K562 (cell line): ENCODE measurements at regions not wholly inside any gene's neighbourhood (a gene's known extent, or its start where the extent isn't known, plus 50 kb on each side); places are given as distances from the start of the nearest gene placed in this dataset.

Experiments used
- ATAC-seq: fragments of 200-7000 bp; cut with Tn5 transposase; 3 replicates; pipeline ENCODE4 v1.9.1; 2020; ENCODE audit warnings: moderate library complexity
- BruUV-seq: library from RNA; stranded (reverse); fragments of 400-500 nt; replicated peaks from 2 replicates; lab custom pipeline; 2021; lab: Mats Ljungman, UMichigan
- CTCF ChIA-PET: fragments of 300-600 bp; formaldehyde crosslinking; extraction: SDS; loops from one replicate; lab custom pipeline; 2021; ENCODE audit warnings: low intra/inter-chr PET ratio; lab: Yijun Ruan, JAX
- POLR2A ChIA-PET: fragments of 300-600, 350-650 bp; sonication (Branson Sonifier 250); formaldehyde crosslinking; extraction: SDS; loops from one replicate; lab custom pipeline; 2021; ENCODE audit warnings: antibody characterized with exemption, inconsistent platforms; lab: Yijun Ruan, JAX
- DNase-seq, 4 experiments: peaks; one replicate each; pipeline versions ENCODE4 v3.0.0 to v3.0.0-alpha.2; 2011 to 2018; ENCODE audit warnings: low spot score in 3 of 4, mixed read lengths in 3 of 4; ENCODE audit errors: extremely low read depth in 1 of 4
- FAIRE-seq: peaks from 2 replicates; lab custom pipeline; 2011; peaks lifted over from hg19 to GRCh38; lab: Jason Lieb, UNC
- H2AFZ ChIP-seq: 2 replicates; pipeline ENCODE4 v1.6.0; 2011; ENCODE audit warnings: low read depth, low read length, control low read depth, inconsistent platforms
- H3K27ac ChIP-seq: fragments of 200-600 bp; 3 replicates; pipeline ENCODE4 v1.8.0; 2011; ENCODE audit warnings: low read depth, mild to moderate bottlenecking, control low read depth, inconsistent platforms, low read length, moderate library complexity, mixed read lengths; ENCODE audit errors: extremely low read depth
- H3K27me3 ChIP-seq, 2 experiments: fragments of 300-600 bp in 1 of 2; 2 replicates in 1 of 2; 3 replicates in 1 of 2; pipeline versions ENCODE4 v1.6.0 to v1.8.0; 2011; ENCODE audit warnings: inconsistent platforms in 2 of 2, low read length in 2 of 2, mild to moderate bottlenecking in 1 of 2, mixed read lengths in 1 of 2, moderate library complexity in 1 of 2; ENCODE audit not compliant: control insufficient read depth in 2 of 2, insufficient read depth in 2 of 2
- H3K36me3 ChIP-seq: fragments of 300-600 bp; 3 replicates; pipeline ENCODE4 v1.8.0; 2011; ENCODE audit warnings: mild to moderate bottlenecking, low read length, inconsistent platforms; ENCODE audit not compliant: control insufficient read depth, insufficient read depth
- H3K4me1 ChIP-seq, 2 experiments: fragments of 200-600 bp in 1 of 2; replicated peaks in 1 of 2; 2 replicates in 1 of 2; 3 replicates in 1 of 2; pipeline versions ENCODE4 v1.5.1 to v1.8.0; 2011; ENCODE audit warnings: inconsistent platforms in 2 of 2, low read length in 2 of 2, mild to moderate bottlenecking in 1 of 2, mixed read lengths in 1 of 2, moderate library complexity in 1 of 2; ENCODE audit not compliant: control insufficient read depth in 2 of 2, insufficient read depth in 2 of 2
- H3K4me2 ChIP-seq: 2 replicates; pipeline ENCODE4 v1.6.1; 2011; ENCODE audit warnings: low read length, control low read depth, inconsistent platforms, mixed read lengths; ENCODE audit not compliant: insufficient read depth
- H3K4me3 ChIP-seq: fragments of 200-600 bp; sonication (generic), shearing (Covaris generic); 2 replicates; pipeline ENCODE4 v1.5.1; 2016; ENCODE audit warnings: control low read depth, inconsistent platforms
- H3K79me2 ChIP-seq: fragments of 200-600 bp; 3 replicates; pipeline ENCODE4 v1.8.0; 2011; ENCODE audit warnings: low read length, inconsistent platforms; ENCODE audit not compliant: control insufficient read depth, insufficient read depth
- H3K9ac ChIP-seq, 2 experiments: 2 replicates each; pipeline versions ENCODE4 v1.6.0 to v1.6.1; 2011; ENCODE audit warnings: low read depth in 2 of 2, low read length in 2 of 2, control low read depth in 1 of 2, inconsistent platforms in 1 of 2, mild to moderate bottlenecking in 1 of 2, mixed read lengths in 1 of 2; ENCODE audit not compliant: insufficient read depth in 1 of 2
- H3K9me1 ChIP-seq: one replicate; pipeline ENCODE4 v1.6.0; 2011; ENCODE audit warnings: inconsistent platforms, mild to moderate bottlenecking, low read length, moderate library complexity; ENCODE audit not compliant: control insufficient read depth, insufficient read depth
- H3K9me3 ChIP-seq: replicated peaks from 2 replicates; pipeline ENCODE4 v1.5.1; 2011; ENCODE audit warnings: low read depth, low read length, inconsistent platforms; ENCODE audit not compliant: control insufficient read depth, insufficient read depth
- H4K20me1 ChIP-seq: replicated peaks from 2 replicates; pipeline ENCODE4 v1.6.1; 2011; ENCODE audit warnings: low read length, inconsistent platforms, mixed read lengths; ENCODE audit not compliant: control insufficient read depth, insufficient read depth
- CCNT2 ChIP-seq: IDR thresholded peaks from 2 replicates; pipeline ENCODE4 v1.6.1; 2011; ENCODE audit warnings: borderline replicate concordance, low read depth, mild to moderate bottlenecking, moderate library complexity, mixed read lengths, low read length; ENCODE audit not compliant: insufficient read length; ENCODE audit errors: extremely low read depth
- COPS2 ChIP-seq: fragments of 450-650 bp; conservative IDR thresholded peaks from 2 replicates; pipeline ENCODE4 v1.6.1; 2016; ENCODE audit warnings: mild to moderate bottlenecking, moderate library complexity
- DDX20 ChIP-seq: fragments of 450-650 bp; IDR thresholded peaks from 2 replicates; pipeline ENCODE4 v1.6.1; 2016; ENCODE audit warnings: missing genetic modification characterization, low read depth, mild to moderate bottlenecking, missing compliant biosample characterization, moderate library complexity
- ETV5 ChIP-seq: sonication (generic); formaldehyde crosslinking; IDR thresholded peaks from 2 replicates; pipeline ENCODE4 v1.4.0; 2020; ENCODE audit warnings: low read depth, mild to moderate bottlenecking, missing genetic modification reagents
- HMGN3 ChIP-seq: IDR thresholded peaks from 2 replicates; pipeline ENCODE4 v1.6.1; 2011; ENCODE audit warnings: borderline replicate concordance, low read depth, mild to moderate bottlenecking, mixed read lengths, low read length; ENCODE audit not compliant: insufficient read length; ENCODE audit errors: extremely low read depth
- TEAD2 ChIP-seq: fragments of 450-650 bp; IDR thresholded peaks from 2 replicates; pipeline ENCODE4 v1.6.1; 2016; ENCODE audit warnings: missing genetic modification characterization, control low read depth, missing compliant biosample characterization
- ZBTB40 ChIP-seq, 2 experiments: fragments of 450-650 bp in 1 of 2; sonication (generic) in 1 of 2; formaldehyde crosslinking in 1 of 2; IDR thresholded peaks; 2 replicates each; pipeline versions ENCODE4 v1.7.1 to v1.9.0; 2016 to 2022; ENCODE audit warnings: inconsistent platforms in 1 of 2, mild to moderate bottlenecking in 1 of 2, missing genetic modification reagents in 1 of 2
- ZBTB7A ChIP-seq: IDR thresholded peaks from 2 replicates; pipeline ENCODE4 v1.6.1; 2011; ENCODE audit warnings: low read depth, mild to moderate bottlenecking, low read length, moderate library complexity, borderline replicate concordance; ENCODE audit not compliant: control insufficient read depth
- ZNF830 ChIP-seq: fragments of 250-450 bp; sonication (Bioruptor Pico); IDR thresholded peaks from 2 replicates; pipeline ENCODE4 v1.5.0; 2021; ENCODE audit warnings: mild to moderate bottlenecking
- WGBS: fragments of 100-300 bp; shearing (Covaris generic); methylation state at CpG from one replicate; pipeline ENCODE4 v1.1.6; 2016; ENCODE audit warnings: low coverage, mixed read lengths; ENCODE audit not compliant: insufficient coverage; ENCODE audit errors: missing lambda C conversion rate; 5-methylcytosine and 5-hydroxymethylcytosine counted together
- in situ Hi-C: fragments of 300-500 bp; cut with MboI; formaldehyde crosslinking; loops from 4 replicates; pipeline ENCODE4 v1.15.0; 2018; ENCODE audit warnings: inconsistent platforms, mixed read lengths
- intact Hi-C: fragments of 100-400 bp; cut with micrococcal nuclease; formaldehyde crosslinking; loops from 2 replicates; pipeline ENCODE4 v1.14.2; 2022
- TF ChIP-seq, protein P1 (sequence below), 2 experiments: fragments of 200-800 bp in 1 of 2; sonication (Bioruptor generic) in 1 of 2; sonication (generic) in 1 of 2; formaldehyde crosslinking in 1 of 2; IDR thresholded peaks in 1 of 2; conservative IDR thresholded peaks in 1 of 2; 2 replicates each; pipeline versions ENCODE4 v1.5.0 to v1.6.1; 2016 to 2020; ENCODE audit warnings: missing compliant biosample characterization in 1 of 2, missing genetic modification characterization in 1 of 2, missing genetic modification reagents in 1 of 2

DNA sequence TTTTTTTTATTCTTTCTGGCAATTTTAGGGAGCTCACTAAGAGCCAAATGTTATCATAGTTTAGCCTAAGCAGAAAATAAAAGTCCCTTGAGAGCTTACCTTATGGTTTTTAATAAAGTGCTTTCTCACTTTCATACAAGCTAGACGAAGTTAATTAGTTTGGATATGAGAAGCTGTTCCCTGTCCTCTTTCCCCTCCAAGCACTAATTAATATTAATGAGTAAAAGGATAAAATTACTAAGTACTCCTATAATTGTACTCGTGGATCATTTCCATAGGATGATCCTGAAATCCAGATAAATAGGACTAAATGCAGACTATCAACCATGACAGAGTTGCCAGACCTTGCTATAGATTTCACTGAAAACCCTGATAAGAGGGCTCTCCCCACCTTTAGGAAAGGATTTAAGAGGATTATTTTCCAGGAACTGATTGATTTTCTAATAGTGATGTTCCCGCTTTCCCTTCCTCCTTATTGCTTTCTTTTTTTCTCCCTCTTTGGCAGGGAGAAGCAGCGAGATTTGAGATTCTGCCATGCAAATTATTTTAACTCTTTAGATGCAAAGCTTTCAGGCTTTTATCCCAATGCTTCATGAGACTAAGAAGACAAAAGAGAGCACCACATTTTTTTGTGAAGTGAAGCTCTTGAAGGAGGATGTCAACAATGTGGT lies 58.3 kb upstream of the HECW1 start:
- ATAC-seq (no peak), FAIRE-seq (no peak), DNase-seq (no peak)
- in situ Hi-C loops (no loop called here), intact Hi-C loops (no loop called here)
- no peaks in the 10 kb centered on the region; the same call in 1 of the 2 replicates for H3K9me3 ChIP-seq
- H3K4me1 ChIP-seq: peaks cover 7 to 10% of the 10 kb centered on the region in 2 experiments; a peak in 4 of 5 replicates
- H2AFZ ChIP-seq: no peak overlapping the region
- no peaks in the 10 kb centered on the region for H3K36me3 ChIP-seq
- H3K79me2 ChIP-seq: peaks cover 10% of the 10 kb centered on the region; the same call in 2 of the 3 replicates
- no TSS peak for BruUV-seq
- no peaks in the 10 kb centered on the region for H4K20me1 ChIP-seq
- no peaks in the 10 kb centered on the region for H3K9me1 ChIP-seq
- H3K27me3 ChIP-seq: no peaks in the 10 kb centered on the region
- POLR2A ChIA-PET: interaction anchor here (0.8 to 1.6 kb wide), 5 partner anchors 9 to 27 kb away, joined by 3 to 5 read pairs (median 4); no protein-coding TSS in a partner anchor
- no peak overlapping the region for H3K4me3 ChIP-seq
- CTCF ChIA-PET: no interaction called here
- WGBS: 33% methylated on average over 4 of the region's 4 CpGs
- no peak overlapping the region for H3K4me2 ChIP-seq
- H3K9ac ChIP-seq: no peak overlapping the region
- no peak overlapping the region for H3K27ac ChIP-seq
- TF ChIP-seq TEAD2 (tag): no peak
- no peak for TF ChIP-seq ZBTB7A
- TF ChIP-seq COPS2: no peak
- TF ChIP-seq HMGN3: no peak
- no peak for TF ChIP-seq ZBTB40 (IDR thresholded peaks at IDR 0.05)
- TF ChIP-seq ZBTB40 (CRISPR knock-in tag; IDR thresholded peaks at IDR 0.05): no peak
- TF ChIP-seq, protein P1, sequence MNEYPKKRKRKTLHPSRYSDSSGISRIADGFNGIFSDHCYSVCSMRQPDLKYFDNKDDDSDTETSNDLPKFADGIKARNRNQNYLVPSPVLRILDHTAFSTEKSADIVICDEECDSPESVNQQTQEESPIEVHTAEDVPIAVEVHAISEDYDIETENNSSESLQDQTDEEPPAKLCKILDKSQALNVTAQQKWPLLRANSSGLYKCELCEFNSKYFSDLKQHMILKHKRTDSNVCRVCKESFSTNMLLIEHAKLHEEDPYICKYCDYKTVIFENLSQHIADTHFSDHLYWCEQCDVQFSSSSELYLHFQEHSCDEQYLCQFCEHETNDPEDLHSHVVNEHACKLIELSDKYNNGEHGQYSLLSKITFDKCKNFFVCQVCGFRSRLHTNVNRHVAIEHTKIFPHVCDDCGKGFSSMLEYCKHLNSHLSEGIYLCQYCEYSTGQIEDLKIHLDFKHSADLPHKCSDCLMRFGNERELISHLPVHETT (CRISPR knock-in tag; conservative IDR thresholded peaks at IDR 0.05 in 1 of 2, IDR thresholded peaks at IDR 0.05 in 1 of 2): no peak
- no peak for TF ChIP-seq CCNT2
- TF ChIP-seq ETV5: no peak
- TF ChIP-seq DDX20 (tag): no peak
- TF ChIP-seq ZNF830: no peak
